WERI-Rb-1 (cell line): ENCODE measurements at regions not wholly inside any gene's neighbourhood (a gene's known extent, or its start where the extent isn't known, plus 50 kb on each side); places are given as distances from the start of the nearest gene placed in this dataset.

Experiments used
- DNase-seq: peaks from one replicate; pipeline ENCODE4 v3.0.0-alpha.2; 2020
- H3K27ac ChIP-seq: fragments of 250-450 bp; sonication (Bioruptor Pico); 2 replicates; pipeline ENCODE4 v1.5.1; 2020; ENCODE audit warnings: mild to moderate bottlenecking, moderate library complexity
- H3K27me3 ChIP-seq: fragments of 250-450 bp; sonication (Bioruptor Pico); 2 replicates; pipeline ENCODE4 v1.5.1; 2021; ENCODE audit warnings: mild to moderate bottlenecking, low read depth, moderate library complexity; ENCODE audit not compliant: insufficient read depth, severe bottlenecking
- H3K36me3 ChIP-seq: fragments of 250-450 bp; sonication (Bioruptor Pico); 2 replicates; pipeline ENCODE4 v1.5.1; 2020; ENCODE audit warnings: mild to moderate bottlenecking, moderate library complexity
- H3K4me3 ChIP-seq: 2 replicates; pipeline ENCODE4 v1.5.1; 2011; ENCODE audit warnings: low read depth, mild to moderate bottlenecking, control low read depth, low read length
- H3K9me3 ChIP-seq: fragments of 250-450 bp; sonication (Bioruptor Pico); 2 replicates; pipeline ENCODE4 v1.5.1; 2021; ENCODE audit warnings: mild to moderate bottlenecking, moderate library complexity; ENCODE audit not compliant: severe bottlenecking
- CTCF ChIP-seq: IDR thresholded peaks from 2 replicates; pipeline ENCODE4 v1.5.1; 2011; ENCODE audit warnings: low read depth, mild to moderate bottlenecking, control low read depth, inconsistent platforms, low read length

GRCh38 chr20:19924255-19924654 is 92.9 kb upstream of the NAA20 start:
- TF ChIP-seq CTCF, result no peak
- DNase-seq, result no peak
- H3K27me3 ChIP-seq, result no peaks in the 10 kb centered on the region
- H3K36me3 ChIP-seq, result no peaks in the 10 kb centered on the region
- H3K27ac ChIP-seq, result no peak overlapping the region
- H3K9me3 ChIP-seq, result no peaks in the 10 kb centered on the region
- no peak overlapping the region for H3K4me3 ChIP-seq

- no peaks in the 10 kb centered on the region for H3K9me3 ChIP-seq
- TF ChIP-seq CTCF, result no peak
- DNase-seq, result no peak
- H3K4me3 ChIP-seq, result no peak overlapping the region
- no peaks in the 10 kb centered on the region for H3K27me3 ChIP-seq
- no peak overlapping the region for H3K27ac ChIP-seq
- no peaks in the 10 kb centered on the region for H3K36me3 ChIP-seq
These were observed 90.6 kb upstream of the NAA20 start for GRCh38 chr20:19926591-19926990.

- H3K27ac ChIP-seq, result no peak overlapping the region
These were observed 88.7 kb upstream of the NAA20 start for GRCh38 chr20:19928328-19929011.

GRCh38 chr20:19929012-19929360 is 88.2 kb upstream of the NAA20 start:
- no peak for DNase-seq
- Histone ChIP-seq H3K4me3 (no peak overlapping the region), H3K9me3 (no peaks in the 10 kb centered on the region), H3K27ac (no peak overlapping the region), H3K27me3 (no peaks in the 10 kb centered on the region), H3K36me3 (no peaks in the 10 kb centered on the region)
- no peak for TF ChIP-seq CTCF

More at GRCh38 chr20:19928328-19929011, 88.7 kb upstream of the NAA20 start:
- H3K27me3 ChIP-seq, result no peaks in the 10 kb centered on the region
- no peak for TF ChIP-seq CTCF
- H3K4me3 ChIP-seq, result no peak overlapping the region
- H3K36me3 ChIP-seq, result no peaks in the 10 kb centered on the region
- H3K9me3 ChIP-seq, result no peaks in the 10 kb centered on the region
- DNase-seq, result no peak

GRCh38 chr20:19929481-19930145 is 87.5 kb upstream of the NAA20 start:
- Histone ChIP-seq H3K4me3 (no peak overlapping the region), H3K9me3 (no peaks in the 10 kb centered on the region), H3K36me3 (no peaks in the 10 kb centered on the region), H3K27me3 (no peaks in the 10 kb centered on the region), H3K27ac (no peak overlapping the region)
- DNase-seq, result no peak
- no peak for TF ChIP-seq CTCF
